H9 (cell line): ENCODE measurements at regions not wholly inside any gene's neighbourhood (a gene's known extent, or its start where the extent isn't known, plus 50 kb on each side); places are given as distances from the start of the nearest gene placed in this dataset.

ENCODE experiments used
- DNase-seq: peaks from one replicate; pipeline ENCODE4 v3.0.0-alpha.2; 2017
- H2AFZ ChIP-seq: one replicate; pipeline ENCODE4 v1.6.1; 2013; ENCODE audit warnings: mild to moderate bottlenecking, low read length, control low read depth, moderate library complexity
- H2AK5ac ChIP-seq: 2 replicates; pipeline ENCODE4 v1.6.1; 2013; ENCODE audit warnings: low read length, control low read depth, mixed read lengths; ENCODE audit not compliant: insufficient read length
- H2BK120ac ChIP-seq: one replicate; pipeline ENCODE4 v1.6.1; 2013; ENCODE audit warnings: low read depth, mild to moderate bottlenecking, low read length, control low read depth, inconsistent platforms; ENCODE audit not compliant: poor library complexity, severe bottlenecking
- H2BK12ac ChIP-seq: 2 replicates; pipeline ENCODE4 v1.6.1; 2013; ENCODE audit warnings: low read length, control low read depth, mixed read lengths, low read depth; ENCODE audit not compliant: insufficient read length
- H2BK15ac ChIP-seq: 2 replicates; pipeline ENCODE4 v1.6.1; 2013; ENCODE audit warnings: low read depth, low read length, control low read depth
- H2BK20ac ChIP-seq: one replicate; pipeline ENCODE4 v1.6.1; 2013; ENCODE audit warnings: low read depth, mild to moderate bottlenecking, low read length, control low read depth, inconsistent platforms; ENCODE audit not compliant: poor library complexity, severe bottlenecking
- H2BK5ac ChIP-seq: 2 replicates; pipeline ENCODE4 v1.6.1; 2013; ENCODE audit warnings: low read length, control low read depth, mixed read lengths; ENCODE audit not compliant: insufficient read length
- H3K14ac ChIP-seq: 2 replicates; pipeline ENCODE4 v1.6.1; 2013; ENCODE audit warnings: low read length, control low read depth; ENCODE audit not compliant: insufficient read depth
- H3K18ac ChIP-seq: 2 replicates; pipeline ENCODE4 v1.6.1; 2013; ENCODE audit warnings: low read depth, mild to moderate bottlenecking, mixed read lengths, low read length, control low read depth; ENCODE audit not compliant: insufficient read length
- H3K23ac ChIP-seq: 2 replicates; pipeline ENCODE4 v1.6.1; 2013; ENCODE audit warnings: low read length, control low read depth, mixed read lengths, low read depth; ENCODE audit not compliant: insufficient read length
- H3K23me2 ChIP-seq: 2 replicates; pipeline ENCODE4 v1.6.1; 2013; ENCODE audit warnings: low read depth, mild to moderate bottlenecking, mixed read lengths, low read length, control low read depth; ENCODE audit not compliant: insufficient read length, poor library complexity, severe bottlenecking
- H3K27ac ChIP-seq: 2 replicates; pipeline ENCODE4 v1.5.1; 2013; ENCODE audit warnings: low read length, control low read depth, mixed read lengths, low read depth; ENCODE audit not compliant: insufficient read length
- H3K27me3 ChIP-seq: 2 replicates; pipeline ENCODE4 v1.6.1; 2013; ENCODE audit warnings: low read length, control low read depth, inconsistent platforms; ENCODE audit not compliant: insufficient read depth
- H3K4ac ChIP-seq: 2 replicates; pipeline ENCODE4 v1.6.1; 2013; ENCODE audit warnings: low read depth, mild to moderate bottlenecking, control low read depth, inconsistent platforms, low read length, moderate library complexity
- H3K4me1 ChIP-seq: 2 replicates; pipeline ENCODE4 v1.6.1; 2013; ENCODE audit warnings: low read length, control low read depth, inconsistent platforms; ENCODE audit not compliant: insufficient read depth
- H3K4me2 ChIP-seq: 2 replicates; pipeline ENCODE4 v1.6.1; 2013; ENCODE audit warnings: low read length, control low read depth, mixed read lengths; ENCODE audit not compliant: insufficient read length, insufficient read depth
- H3K56ac ChIP-seq: 2 replicates; pipeline ENCODE4 v1.6.1; 2013; ENCODE audit warnings: low read depth, mild to moderate bottlenecking, mixed read lengths, low read length, control low read depth; ENCODE audit not compliant: insufficient read length
- H3K79me1 ChIP-seq: 2 replicates; pipeline ENCODE4 v1.6.1; 2013; ENCODE audit warnings: low read depth, mild to moderate bottlenecking, moderate library complexity, low read length, control low read depth, inconsistent platforms; ENCODE audit not compliant: insufficient read depth, poor library complexity, severe bottlenecking
- H3K79me2 ChIP-seq: 2 replicates; pipeline ENCODE4 v1.6.1; 2013; ENCODE audit warnings: low read length, control low read depth, inconsistent platforms; ENCODE audit not compliant: insufficient read depth
- H3K9ac ChIP-seq: 2 replicates; pipeline ENCODE4 v1.6.1; 2013; ENCODE audit warnings: low read length, control low read depth, mixed read lengths; ENCODE audit not compliant: insufficient read length; ENCODE audit errors: extremely low read depth
- H3K9me3 ChIP-seq: one replicate; pipeline ENCODE4 v1.6.1; 2013; ENCODE audit warnings: low read depth, low read length, inconsistent platforms; ENCODE audit not compliant: control insufficient read depth
- H3T11ph ChIP-seq: one replicate; pipeline ENCODE4 v1.6.1; 2013; ENCODE audit warnings: mild to moderate bottlenecking, low read length, control low read depth, inconsistent platforms
- H4K20me1 ChIP-seq: one replicate; pipeline ENCODE4 v1.6.1; 2013; ENCODE audit not compliant: control insufficient read depth, insufficient read length, insufficient read depth
- H4K5ac ChIP-seq: 2 replicates; pipeline ENCODE4 v1.6.1; 2013; ENCODE audit warnings: low read depth, mild to moderate bottlenecking, mixed read lengths, low read length, control low read depth; ENCODE audit not compliant: insufficient read length
- H4K8ac ChIP-seq: replicated peaks from 2 replicates; pipeline ENCODE4 v1.6.1; 2013; ENCODE audit warnings: low read length, control low read depth, mixed read lengths, low read depth; ENCODE audit not compliant: insufficient read length
- H4K91ac ChIP-seq: 2 replicates; pipeline ENCODE4 v1.6.1; 2013; ENCODE audit warnings: low read depth, mild to moderate bottlenecking, moderate library complexity, mixed read lengths, low read length, control low read depth; ENCODE audit not compliant: insufficient read length
- H3K27ac Mint-ChIP-seq, 3 experiments: 2 replicates in 2 of 3; 3 replicates in 1 of 3; pipeline ENCODE4 v1.8.0; 2020 to 2021; ENCODE audit warnings: mixed read lengths in 3 of 3, mild to moderate bottlenecking in 1 of 3, moderate library complexity in 1 of 3
- H3K27me3 Mint-ChIP-seq: 2 replicates; pipeline ENCODE4 v1.8.0; 2021; ENCODE audit warnings: low read depth, mild to moderate bottlenecking, moderate library complexity, mixed read lengths
- H3K36me3 Mint-ChIP-seq, 3 experiments: 2 replicates in 2 of 3; 3 replicates in 1 of 3; pipeline ENCODE4 v1.8.0; 2020 to 2021; ENCODE audit warnings: low read depth in 3 of 3, mixed read lengths in 3 of 3; ENCODE audit not compliant: insufficient read depth in 1 of 3
- H3K4me1 Mint-ChIP-seq, 2 experiments: 2 replicates each; pipeline ENCODE4 v1.8.0; 2020; ENCODE audit warnings: mixed read lengths in 2 of 2
- H3K4me3 Mint-ChIP-seq, 2 experiments: 2 replicates in 1 of 2; 3 replicates in 1 of 2; pipeline ENCODE4 v1.8.0; 2020 to 2021; ENCODE audit warnings: mild to moderate bottlenecking in 2 of 2, mixed read lengths in 2 of 2, moderate library complexity in 1 of 2
- H3K9me3 Mint-ChIP-seq, 2 experiments: 2 replicates in 1 of 2; 3 replicates in 1 of 2; pipeline ENCODE4 v1.8.0; 2020; ENCODE audit warnings: mild to moderate bottlenecking in 2 of 2, mixed read lengths in 2 of 2, moderate library complexity in 1 of 2
- WGBS: extraction: QIAGEN DNeasy Blood & Tissue Kit; methylation state at CpG from one replicate; pipeline ENCODE4 v1.1.7; 2013; ENCODE audit warnings: missing lambda C conversion rate, low lambda C conversion rate, mixed read lengths; ENCODE audit not compliant: insufficient read length; ENCODE audit errors: extremely low coverage; 5-methylcytosine and 5-hydroxymethylcytosine counted together
- TF ChIP-seq, protein P1 (sequence below): fragments of 200-600 bp; sonication (generic); conservative IDR thresholded peaks from 3 replicates; pipeline ENCODE4 v1.8.0; 2021; ENCODE audit warnings: antibody characterized with exemption, mild to moderate bottlenecking

DNA sequence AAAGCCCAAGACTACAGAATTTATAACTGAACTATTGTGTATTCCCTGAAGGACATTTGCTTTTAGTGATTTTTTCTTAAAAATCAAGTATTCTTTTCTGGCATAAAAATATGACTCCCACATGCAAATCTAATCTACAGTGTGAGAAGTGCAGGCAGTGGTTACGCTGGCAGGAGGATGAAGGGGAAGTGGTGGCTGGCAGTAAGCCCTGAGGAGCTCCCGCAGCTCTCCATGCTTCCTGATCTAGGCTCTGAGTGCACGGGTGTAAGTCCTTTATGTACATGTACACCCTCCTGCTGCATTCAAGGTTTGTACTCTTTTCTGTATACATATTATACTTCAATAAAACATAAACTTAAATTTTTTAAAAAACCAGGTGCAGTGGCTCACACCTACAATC, 67.5 kb upstream of the PRDX6 start:
- Histone ChIP-seq H3K79me1 (no peaks in the 10 kb centered on the region), H3K4me2 (no peak overlapping the region), H3K18ac (no peak overlapping the region), H4K8ac (no peak overlapping the region), H3K4me1 (no peaks in the 10 kb centered on the region), H2AK5ac (no peak overlapping the region), H2BK5ac (no peak overlapping the region), H3K9me3 (no peaks in the 10 kb centered on the region), H2AFZ (no peak overlapping the region), H3K79me2 (no peaks in the 10 kb centered on the region), H3K56ac (no peak overlapping the region), H3K27me3 (no peaks in the 10 kb centered on the region), H3K27ac (no peak overlapping the region), H3K14ac (no peak overlapping the region), H4K20me1 (no peaks in the 10 kb centered on the region), H3K4ac (no peak overlapping the region), H3T11ph (no peak overlapping the region), H2BK12ac (no peak overlapping the region), H2BK120ac (no peak overlapping the region), H2BK20ac (no peak overlapping the region), H4K91ac (no peak overlapping the region), H2BK15ac (no peak overlapping the region), H4K5ac (no peak overlapping the region), H3K9ac (no peak overlapping the region), H3K23me2 (no peaks in the 10 kb centered on the region), H3K23ac (no peak overlapping the region)
- TF ChIP-seq, protein P1, sequence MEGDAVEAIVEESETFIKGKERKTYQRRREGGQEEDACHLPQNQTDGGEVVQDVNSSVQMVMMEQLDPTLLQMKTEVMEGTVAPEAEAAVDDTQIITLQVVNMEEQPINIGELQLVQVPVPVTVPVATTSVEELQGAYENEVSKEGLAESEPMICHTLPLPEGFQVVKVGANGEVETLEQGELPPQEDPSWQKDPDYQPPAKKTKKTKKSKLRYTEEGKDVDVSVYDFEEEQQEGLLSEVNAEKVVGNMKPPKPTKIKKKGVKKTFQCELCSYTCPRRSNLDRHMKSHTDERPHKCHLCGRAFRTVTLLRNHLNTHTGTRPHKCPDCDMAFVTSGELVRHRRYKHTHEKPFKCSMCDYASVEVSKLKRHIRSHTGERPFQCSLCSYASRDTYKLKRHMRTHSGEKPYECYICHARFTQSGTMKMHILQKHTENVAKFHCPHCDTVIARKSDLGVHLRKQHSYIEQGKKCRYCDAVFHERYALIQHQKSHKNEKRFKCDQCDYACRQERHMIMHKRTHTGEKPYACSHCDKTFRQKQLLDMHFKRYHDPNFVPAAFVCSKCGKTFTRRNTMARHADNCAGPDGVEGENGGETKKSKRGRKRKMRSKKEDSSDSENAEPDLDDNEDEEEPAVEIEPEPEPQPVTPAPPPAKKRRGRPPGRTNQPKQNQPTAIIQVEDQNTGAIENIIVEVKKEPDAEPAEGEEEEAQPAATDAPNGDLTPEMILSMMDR: no peak
- Mint-ChIP-seq H3K27ac (no peak overlapping the region), H3K4me3 (no peak overlapping the region), H3K27me3 (no peaks in the 10 kb centered on the region), H3K36me3 (peaks cover 0 to 2% (median 0%) of the 10 kb centered on the region in 3 experiments; a peak in 1 of 7 replicates), H3K9me3 (no peaks in the 10 kb centered on the region), H3K4me1 (peaks cover 5 to 6% of the 10 kb centered on the region in 2 experiments; a peak in 3 of 4 replicates)
- WGBS: no CpG with 5 or more reads among the region's 3 CpGs
- no peak for DNase-seq
